Sigmoid colon (tissue), 6 donors: ENCODE measurements at regions not wholly inside any gene's neighbourhood (a gene's known extent, or its start where the extent isn't known, plus 50 kb on each side); places are given as distances from the start of the nearest gene placed in this dataset.

ENCODE experiments used
- DNase-seq: peaks from one replicate; pipeline ENCODE4 v3.0.0-alpha.2; 2019
- H3K27ac ChIP-seq, 4 donors: fragments of 200-600 bp; sonication (generic); one replicate each; pipeline ENCODE4 v1.5.1; 2016 to 2019; ENCODE audit warnings: mild to moderate bottlenecking in 1 of 4
- H3K27me3 ChIP-seq, 3 donors: fragments of 200-600 bp; sonication (generic); one replicate each; pipeline ENCODE4 v1.5.1; 2019; ENCODE audit warnings: mild to moderate bottlenecking in 1 of 3
- H3K36me3 ChIP-seq, 4 donors: fragments of 200-600 bp; sonication (generic); one replicate each; pipeline ENCODE4 v1.5.1; 2016 to 2019
- H3K4me1 ChIP-seq, 4 donors: fragments of 200-600 bp; sonication (generic); one replicate each; pipeline ENCODE4 v1.5.1; 2017 to 2019
- H3K4me3 ChIP-seq, 4 donors: fragments of 200-600 bp; sonication (generic); one replicate each; pipeline ENCODE4 v1.5.1; 2017 to 2019; ENCODE audit warnings: mild to moderate bottlenecking in 2 of 4, moderate library complexity in 1 of 4
- H3K9me3 ChIP-seq, 4 donors: fragments of 200-600 bp in 3 of 4; sonication (generic) in 3 of 4; one replicate each; pipeline versions ENCODE4 v1.5.1 to v1.6.1; 2013 to 2019
- CTCF ChIP-seq, 4 experiments: fragments of 450-650 bp in 3 of 4; fragments of 200-600 bp in 1 of 4; IDR thresholded peaks; one replicate each; pipeline ENCODE4 v1.5.1; 2016 to 2019; ENCODE audit warnings: antibody characterized with exemption in 4 of 4, mild to moderate bottlenecking in 3 of 4, moderate library complexity in 2 of 4
- EP300 ChIP-seq, 4 donors: sonication (generic); formaldehyde crosslinking; IDR thresholded peaks; one replicate each; pipeline ENCODE4 v1.6.1; 2017; ENCODE audit warnings: antibody characterized with exemption in 4 of 4
- POLR2A ChIP-seq, 2 donors: fragments of 450-650 bp; IDR thresholded peaks; one replicate each; pipeline ENCODE4 v1.6.1; 2016; ENCODE audit warnings: antibody characterized with exemption in 2 of 2, mild to moderate bottlenecking in 2 of 2, moderate library complexity in 2 of 2
- POLR2AphosphoS5 ChIP-seq, 4 donors: sonication (generic); formaldehyde crosslinking; IDR thresholded peaks; one replicate each; pipeline ENCODE4 v1.6.1; 2017; ENCODE audit warnings: antibody characterized with exemption in 4 of 4
- WGBS, 2 donors: extraction: QIAGEN DNeasy Blood & Tissue Kit; methylation state at CpG; one replicate each; pipeline ENCODE4 v1.1.7; 2013; 5-methylcytosine and 5-hydroxymethylcytosine counted together
- intact Hi-C: fragments of 100-400 bp; cut with DNase I; formaldehyde crosslinking; loops from one replicate; pipeline ENCODE4 v1.15.1; 2023
- donor health status: healthy with polysubstance abuse.
- donor health status: healthy.

GRCh38 chr5:159743234-159743633 is 173.0 kb upstream of the ADRA1B start:
- intact Hi-C loops = no loop called here
- no peak overlapping the region for H3K4me3 ChIP-seq
- WGBS, 2 donors = 97 to 99% methylated on average over 1 of the region's 1 CpG
- no peak overlapping the region for H3K27ac ChIP-seq
- H3K36me3 ChIP-seq = no peaks in the 10 kb centered on the region
- no peaks in the 10 kb centered on the region for H3K4me1 ChIP-seq
- H3K27me3 ChIP-seq = no peaks in the 10 kb centered on the region
- peaks cover 0 to 3% (median 0%) of the 10 kb centered on the region in 4 donors for H3K9me3 ChIP-seq
- TF ChIP-seq POLR2A (IDR thresholded peaks at IDR 0.05) (no peak), CTCF (IDR thresholded peaks at IDR 0.05) (no peak), EP300 (IDR thresholded peaks at IDR 0.05) (no peak)
- DNase-seq = no peak

GRCh38 chr5:159746707-159747106 is 169.6 kb upstream of the ADRA1B start:
- 86 to 89% methylated on average over 4 of the region's 4 CpGs for WGBS, 2 donors
- DNase-seq = no peak
- no peak for TF ChIP-seq POLR2A (IDR thresholded peaks at IDR 0.05)
- no peak for TF ChIP-seq CTCF (IDR thresholded peaks at IDR 0.05)
- TF ChIP-seq POLR2AphosphoS5 (IDR thresholded peaks at IDR 0.05) = no peak
- TF ChIP-seq EP300 (IDR thresholded peaks at IDR 0.05) = no peak
- intact Hi-C loops = no loop called here
- Histone ChIP-seq H3K4me1 (no peaks in the 10 kb centered on the region), H3K36me3 (no peaks in the 10 kb centered on the region), H3K4me3 (no peak overlapping the region), H3K27me3 (no peaks in the 10 kb centered on the region), H3K9me3 (peaks cover 0 to 8% (median 1%) of the 10 kb centered on the region in 4 donors), H3K27ac (no peak overlapping the region)

GRCh38 chr5:159749146-159749545 is 167.1 kb upstream of the ADRA1B start:
- intact Hi-C loops = no loop called here
- Histone ChIP-seq H3K27me3 (no peaks in the 10 kb centered on the region), H3K4me1 (no peaks in the 10 kb centered on the region), H3K36me3 (no peaks in the 10 kb centered on the region), H3K27ac (no peak overlapping the region), H3K4me3 (no peak overlapping the region), H3K9me3 (peaks cover 0 to 8% (median 1%) of the 10 kb centered on the region in 4 donors)
- TF ChIP-seq POLR2AphosphoS5 (IDR thresholded peaks at IDR 0.05) = no peak
- TF ChIP-seq EP300 (IDR thresholded peaks at IDR 0.05) = no peak
- TF ChIP-seq POLR2A (IDR thresholded peaks at IDR 0.05) = no peak
- TF ChIP-seq CTCF (IDR thresholded peaks at IDR 0.05) = no peak
- no peak for DNase-seq

- no peaks in the 10 kb centered on the region for H3K36me3 ChIP-seq
- intact Hi-C loops = no loop called here
- DNase-seq = no peak
- WGBS, 2 donors = 42 to 58% methylated on average over 5 of the region's 5 CpGs
- H3K4me3 ChIP-seq = no peak overlapping the region
- H3K4me1 ChIP-seq = no peaks in the 10 kb centered on the region
- peaks cover 0 to 8% (median 1%) of the 10 kb centered on the region in 4 donors for H3K9me3 ChIP-seq
- H3K27me3 ChIP-seq = no peaks in the 10 kb centered on the region
- no peak overlapping the region for H3K27ac ChIP-seq
- TF ChIP-seq POLR2AphosphoS5 (IDR thresholded peaks at IDR 0.05) = no peak
- TF ChIP-seq CTCF (IDR thresholded peaks at IDR 0.05) = no peak
- no peak for TF ChIP-seq EP300 (IDR thresholded peaks at IDR 0.05)
- TF ChIP-seq POLR2A (IDR thresholded peaks at IDR 0.05) = no peak
Observed at GRCh38 chr5:159750226-159750625, 166.1 kb upstream of the ADRA1B start.

- Histone ChIP-seq H3K36me3 (no peaks in the 10 kb centered on the region), H3K9me3 (peaks cover 0 to 8% (median 1%) of the 10 kb centered on the region in 4 donors), H3K4me1 (no peaks in the 10 kb centered on the region), H3K4me3 (no peak overlapping the region), H3K27me3 (no peaks in the 10 kb centered on the region), H3K27ac (no peak overlapping the region)
- no peak for TF ChIP-seq POLR2AphosphoS5 (IDR thresholded peaks at IDR 0.05)
- TF ChIP-seq POLR2A (IDR thresholded peaks at IDR 0.05) = no peak
- no peak for TF ChIP-seq CTCF (IDR thresholded peaks at IDR 0.05)
- no peak for TF ChIP-seq EP300 (IDR thresholded peaks at IDR 0.05)
- 78 to 90% methylated on average over 3 of the region's 3 CpGs for WGBS, 2 donors
- DNase-seq = no peak
- intact Hi-C loops = no loop called here
Observed at GRCh38 chr5:159751459-159751858, 164.8 kb upstream of the ADRA1B start.
